ENCODE measurements at regions not wholly inside any gene's neighbourhood (a gene's known extent, or its start where the extent isn't known, plus 50 kb on each side); places are given as distances from the start of the nearest gene placed in this dataset.

DNA sequence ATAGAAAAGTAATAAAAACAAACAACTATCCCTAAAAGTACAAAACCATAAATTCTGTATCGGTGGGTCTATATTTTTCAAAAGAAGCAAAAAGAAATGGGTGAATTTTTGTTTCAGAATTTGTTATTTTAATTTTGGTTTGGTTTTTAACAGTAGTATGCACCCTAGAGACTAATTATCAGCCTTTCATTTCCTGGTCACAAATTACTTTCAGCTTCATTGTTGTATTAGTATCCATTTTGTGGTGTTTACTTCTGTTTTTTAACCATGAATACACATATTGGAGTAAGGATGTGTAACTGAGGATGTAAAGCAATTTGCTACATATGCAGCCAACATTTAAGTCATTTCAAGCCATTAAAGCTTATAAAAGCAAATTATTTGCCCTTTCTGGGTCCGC lies 97.8 kb downstream of the LUZP4 start:
- Histone ChIP-seq H3K9me2 (ENCODE audit: insufficient read depth) (no peaks in the 10 kb centered on the region), H3K9me3 (ENCODE audit: low read depth) (no peaks in the 10 kb centered on the region), H3K4me1 (ENCODE audit: insufficient read depth) (no peaks in the 10 kb centered on the region), H3K4me2 (ENCODE audit: unreplicated experiment) (no peak overlapping the region), H3K27ac (no peak overlapping the region), H3F3A (ENCODE audit: insufficient read depth) (no peaks in the 10 kb centered on the region), H3K9ac (no peak overlapping the region), H3K4me3 (no peak overlapping the region), H4K20me1 (ENCODE audit: insufficient read depth) (no peaks in the 10 kb centered on the region), H3K27me3 (replicated peaks; ENCODE audit: insufficient read depth) (no peaks in the 10 kb centered on the region), H3K79me2 (ENCODE audit: insufficient read depth) (no peaks in the 10 kb centered on the region), H2AFZ (no peak overlapping the region), H3K36me3 (ENCODE audit: low read depth) (no peaks in the 10 kb centered on the region)
- in situ Hi-C loops (cut with MboI) = no loop called here
- no peak for TF ChIP-seq EZH2phosphoT487 (IDR thresholded peaks at IDR 0.05; ENCODE audit: insufficient read depth, low read depth)
- DNase-seq = no peak
- 96 to 100% methylated on average over 2 of the region's 2 CpGs for WGBS, 2 experiments (ENCODE audit: low coverage in 1 of 2, low lambda C conversion rate in 2 of 2, missing lambda C conversion rate in 2 of 2)

DNA sequence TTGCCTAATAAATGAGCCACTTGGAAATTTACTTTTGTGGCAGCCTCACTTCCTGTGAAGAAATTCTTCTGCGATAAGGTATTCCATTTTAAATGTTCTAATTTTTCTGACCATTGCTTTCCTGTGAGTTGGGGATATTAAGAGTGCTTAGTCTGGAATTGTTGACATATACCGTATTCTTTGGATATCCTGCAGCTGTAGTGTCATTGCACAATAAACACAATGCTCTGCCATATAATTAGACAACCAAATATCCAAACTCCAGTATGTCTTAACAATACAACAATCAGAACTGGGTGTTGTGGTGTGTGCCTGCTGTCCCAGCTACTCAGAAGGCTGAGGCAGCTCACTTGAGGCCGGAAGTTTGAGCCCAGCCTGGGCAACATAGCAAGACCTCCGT lies 99.4 kb downstream of the LUZP4 start:
- no peaks in the 10 kb centered on the region for H3K79me2 ChIP-seq (ENCODE audit: insufficient read depth)
- H2AFZ ChIP-seq = no peak overlapping the region
- no peak for DNase-seq
- no peaks in the 10 kb centered on the region for H3K36me3 ChIP-seq (ENCODE audit: low read depth)
- H3K9me3 ChIP-seq (ENCODE audit: low read depth) = no peaks in the 10 kb centered on the region
- TF ChIP-seq EZH2phosphoT487 (IDR thresholded peaks at IDR 0.05; ENCODE audit: insufficient read depth, low read depth) (no peak), EZH2 (IDR thresholded peaks at IDR 0.05; ENCODE audit: insufficient read depth, poor library complexity, severe bottlenecking) (no peak)
- no peak overlapping the region for H3K4me3 ChIP-seq
- in situ Hi-C loops (cut with MboI) = no loop called here
- no peak overlapping the region for H3K4me2 ChIP-seq (ENCODE audit: unreplicated experiment)
- H3F3A ChIP-seq (ENCODE audit: insufficient read depth) = no peaks in the 10 kb centered on the region
- no peaks in the 10 kb centered on the region for H4K20me1 ChIP-seq (ENCODE audit: insufficient read depth)
- H3K27me3 ChIP-seq (replicated peaks; ENCODE audit: insufficient read depth) = no peaks in the 10 kb centered on the region
- H3K9ac ChIP-seq = no peak overlapping the region
- no peaks in the 10 kb centered on the region for H3K9me2 ChIP-seq (ENCODE audit: insufficient read depth)
- WGBS, 2 experiments (ENCODE audit: low coverage in 1 of 2, low lambda C conversion rate in 2 of 2, missing lambda C conversion rate in 2 of 2) = 95 to 99% methylated on average over 4 of the region's 4 CpGs
- no peaks in the 10 kb centered on the region; the same call in 1 of the 2 replicates for H3K4me1 ChIP-seq (ENCODE audit: insufficient read depth)
- H3K27ac ChIP-seq = no peak overlapping the region

GRCh38 chrX:115390078-115390477 lies 100.6 kb downstream of the LUZP4 start:
- Histone ChIP-seq H3K9me2 (ENCODE audit: insufficient read depth) (no peaks in the 10 kb centered on the region), H3K36me3 (ENCODE audit: low read depth) (no peaks in the 10 kb centered on the region), H3K9ac (no peak overlapping the region), H3K9me3 (ENCODE audit: low read depth) (no peaks in the 10 kb centered on the region), H2AFZ (no peak overlapping the region), H3F3A (ENCODE audit: insufficient read depth) (no peaks in the 10 kb centered on the region), H3K4me1 (ENCODE audit: insufficient read depth) (no peaks in the 10 kb centered on the region; the same call in 1 of the 2 replicates), H3K27ac (no peak overlapping the region), H3K27me3 (replicated peaks; ENCODE audit: insufficient read depth) (no peaks in the 10 kb centered on the region), H4K20me1 (ENCODE audit: insufficient read depth) (no peaks in the 10 kb centered on the region), H3K4me3 (no peak overlapping the region), H3K4me2 (ENCODE audit: unreplicated experiment) (no peak overlapping the region), H3K79me2 (ENCODE audit: insufficient read depth) (no peaks in the 10 kb centered on the region)
- in situ Hi-C loops (cut with MboI) = no loop called here
- TF ChIP-seq EZH2 (IDR thresholded peaks at IDR 0.05; ENCODE audit: insufficient read depth, poor library complexity, severe bottlenecking) (no peak), EZH2phosphoT487 (IDR thresholded peaks at IDR 0.05; ENCODE audit: insufficient read depth, low read depth) (no peak)
- DNase-seq = no peak
- 67 to 68% methylated on average over 3 of the region's 3 CpGs for WGBS, 2 experiments (ENCODE audit: low coverage in 1 of 2, low lambda C conversion rate in 2 of 2, missing lambda C conversion rate in 2 of 2)

DNA sequence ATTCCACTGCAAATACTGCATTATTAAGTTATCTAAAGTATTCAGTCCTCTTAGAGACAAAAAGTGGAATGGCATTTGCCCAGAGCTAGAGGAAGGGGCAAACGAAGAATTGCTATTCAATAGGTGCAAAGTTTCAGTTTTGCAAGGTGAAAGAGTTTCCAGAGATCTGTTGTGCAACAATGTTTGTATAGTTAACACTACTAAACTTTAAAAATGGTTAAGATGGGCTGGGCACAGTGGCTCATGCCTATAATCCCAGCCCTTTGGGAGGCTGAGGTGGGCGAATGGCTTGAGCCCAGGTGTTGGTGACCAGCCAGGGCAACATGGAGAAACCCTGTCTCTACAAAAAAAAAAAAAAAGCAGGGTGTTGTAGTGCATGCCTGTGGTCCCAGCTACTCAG lies 102.5 kb downstream of the LUZP4 start:
- in situ Hi-C loops (cut with MboI) = no loop called here
- 59 to 85% methylated on average over 2 of the region's 2 CpGs for WGBS, 2 experiments (ENCODE audit: low coverage in 1 of 2, low lambda C conversion rate in 2 of 2, missing lambda C conversion rate in 2 of 2)

GRCh38 chrX:115392871-115393270 lies 103.4 kb downstream of the LUZP4 start:
- TF ChIP-seq EZH2 (IDR thresholded peaks at IDR 0.05; ENCODE audit: insufficient read depth, poor library complexity, severe bottlenecking) (no peak), EZH2phosphoT487 (IDR thresholded peaks at IDR 0.05; ENCODE audit: insufficient read depth, low read depth) (no peak)

More for the DNA sequence above, 102.5 kb downstream of the LUZP4 start:
- Histone ChIP-seq H2AFZ (no peak overlapping the region), H3K4me3 (no peak overlapping the region), H3F3A (ENCODE audit: insufficient read depth) (no peaks in the 10 kb centered on the region), H3K27me3 (replicated peaks; ENCODE audit: insufficient read depth) (no peaks in the 10 kb centered on the region), H3K79me2 (ENCODE audit: insufficient read depth) (no peaks in the 10 kb centered on the region), H3K9ac (no peak overlapping the region), H4K20me1 (ENCODE audit: insufficient read depth) (no peaks in the 10 kb centered on the region), H3K9me3 (ENCODE audit: low read depth) (no peaks in the 10 kb centered on the region), H3K9me2 (ENCODE audit: insufficient read depth) (no peaks in the 10 kb centered on the region), H3K4me2 (ENCODE audit: unreplicated experiment) (no peak overlapping the region), H3K36me3 (ENCODE audit: low read depth) (no peaks in the 10 kb centered on the region), H3K27ac (no peak overlapping the region), H3K4me1 (ENCODE audit: insufficient read depth) (no peaks in the 10 kb centered on the region; the same call in 1 of the 2 replicates)
- DNase-seq = no peak
- TF ChIP-seq EZH2phosphoT487 (IDR thresholded peaks at IDR 0.05; ENCODE audit: insufficient read depth, low read depth) (no peak), EZH2 (IDR thresholded peaks at IDR 0.05; ENCODE audit: insufficient read depth, poor library complexity, severe bottlenecking) (no peak)

More at GRCh38 chrX:115392871-115393270, 103.4 kb downstream of the LUZP4 start:
- Histone ChIP-seq H2AFZ (no peak overlapping the region), H3K27ac (no peak overlapping the region), H3K4me2 (ENCODE audit: unreplicated experiment) (no peak overlapping the region), H3K36me3 (ENCODE audit: low read depth) (no peaks in the 10 kb centered on the region), H3K27me3 (replicated peaks; ENCODE audit: insufficient read depth) (no peaks in the 10 kb centered on the region), H3K9me3 (ENCODE audit: low read depth) (no peaks in the 10 kb centered on the region), H3K4me1 (ENCODE audit: insufficient read depth) (no peaks in the 10 kb centered on the region; the same call in 1 of the 2 replicates), H3K79me2 (ENCODE audit: insufficient read depth) (no peaks in the 10 kb centered on the region), H3K9me2 (ENCODE audit: insufficient read depth) (no peaks in the 10 kb centered on the region), H3F3A (ENCODE audit: insufficient read depth) (no peaks in the 10 kb centered on the region), H3K9ac (no peak overlapping the region), H3K4me3 (no peak overlapping the region), H4K20me1 (ENCODE audit: insufficient read depth) (no peaks in the 10 kb centered on the region)
- in situ Hi-C loops (cut with MboI) = no loop called here
- WGBS, 2 experiments (ENCODE audit: low coverage in 1 of 2, low lambda C conversion rate in 2 of 2, missing lambda C conversion rate in 2 of 2) = 100% methylated on average over 1 of the region's 1 CpG
- DNase-seq = no peak

Measured in GM23248 (cell line).